PC-3 (cell line): ENCODE measurements at regions not wholly inside any gene's neighbourhood (a gene's known extent, or its start where the extent isn't known, plus 50 kb on each side); places are given as distances from the start of the nearest gene placed in this dataset.
"Not testable (repeated sequence)": the region's sequence is repeated elsewhere in the genome, so short reads cannot be mapped to it uniquely, and the experiment has no call there.

Experiments
- ATAC-seq: fragments of 200-7000 bp; cut with Tn5 transposase; 2 replicates; pipeline ENCODE4 v1.9.1; 2020; ENCODE audit warnings: mild to moderate bottlenecking, moderate library complexity
- BruUV-seq: library from RNA; stranded (reverse); fragments of 400-500 nt; replicated peaks from 2 replicates; lab custom pipeline; 2021; lab: Mats Ljungman, UMichigan
- CTCF ChIA-PET: fragments of 300-600 bp; sonication (Branson Sonifier 250); formaldehyde crosslinking; loops from one replicate; lab custom pipeline; 2022; ENCODE audit warnings: antibody characterized with exemption; lab: Charles Lee
- POLR2A ChIA-PET: fragments of 300-600 bp; sonication (Branson Sonifier 250); formaldehyde crosslinking; loops from one replicate; lab custom pipeline; 2022; ENCODE audit warnings: antibody characterized with exemption; ENCODE audit not compliant: unreplicated experiment; lab: Charles Lee
- DNase-seq: peaks from one replicate; pipeline ENCODE4 v3.0.0-alpha.2; 2015
- H2AFZ ChIP-seq: fragments of 300-600 bp; sonication (generic); 2 replicates; pipeline ENCODE4 v1.6.0; 2016; ENCODE audit warnings: antibody characterized with exemption, low read length
- H3F3A ChIP-seq: fragments of 300-600 bp; sonication (generic); one replicate; pipeline ENCODE4 v1.6.0; 2017; ENCODE audit warnings: antibody characterized with exemption, low read length, control low read depth, mild to moderate bottlenecking; ENCODE audit not compliant: unreplicated experiment
- H3K27ac ChIP-seq: fragments of 300-600 bp; sonication (generic); 2 replicates; pipeline ENCODE4 v1.5.1; 2016; ENCODE audit warnings: mild to moderate bottlenecking, low read length
- H3K27me3 ChIP-seq: fragments of 300-600 bp; sonication (generic); 2 replicates; pipeline ENCODE4 v1.6.1; 2016; ENCODE audit warnings: low read length, mixed read lengths
- H3K36me3 ChIP-seq: fragments of 300-600 bp; sonication (generic); 2 replicates; pipeline ENCODE4 v1.6.1; 2016; ENCODE audit warnings: low read depth, mixed run types, low read length, mixed read lengths
- H3K4me1 ChIP-seq: fragments of 300-600 bp; sonication (generic); 2 replicates; pipeline ENCODE4 v1.5.1; 2016; ENCODE audit warnings: low read length; ENCODE audit not compliant: insufficient read depth
- H3K4me2 ChIP-seq: fragments of 300-600 bp; sonication (generic); 2 replicates; pipeline ENCODE4 v1.6.0; 2016; ENCODE audit warnings: low read length
- H3K4me3 ChIP-seq: fragments of 300-600 bp; sonication (generic); 2 replicates; pipeline ENCODE4 v1.5.1; 2016; ENCODE audit warnings: mild to moderate bottlenecking, low read length, mixed read lengths
- H3K79me2 ChIP-seq: fragments of 300-600 bp; sonication (generic); 2 replicates; pipeline ENCODE4 v1.6.1; 2017; ENCODE audit warnings: low read length, mixed read lengths
- H3K9ac ChIP-seq: fragments of 300-600 bp; sonication (generic); 2 replicates; pipeline ENCODE4 v1.6.0; 2016; ENCODE audit warnings: mild to moderate bottlenecking, low read length
- H3K9me2 ChIP-seq: fragments of 300-600 bp; sonication (generic); replicated peaks from 2 replicates; pipeline ENCODE4 v1.6.1; 2016; ENCODE audit warnings: mixed run types, low read length, mixed read lengths
- H3K9me3 ChIP-seq: fragments of 300-600 bp; sonication (generic); 2 replicates; pipeline ENCODE4 v1.6.1; 2016; ENCODE audit warnings: low read length, mixed read lengths
- H4K20me1 ChIP-seq: fragments of 300-600 bp; sonication (generic); 2 replicates; pipeline ENCODE4 v1.6.1; 2016; ENCODE audit warnings: low read length, mixed read lengths
- CTCF ChIP-seq: fragments of 300-600 bp; sonication (generic); conservative IDR thresholded peaks from 2 replicates; pipeline ENCODE4 v1.5.1; 2017; ENCODE audit warnings: antibody characterized with exemption, low read depth, mild to moderate bottlenecking, low read length
- EZH2 ChIP-seq: fragments of 300-600 bp; sonication (generic); IDR thresholded peaks from one replicate; pipeline ENCODE4 v1.6.1; 2017; ENCODE audit warnings: antibody characterized with exemption, mild to moderate bottlenecking, low read length; ENCODE audit not compliant: unreplicated experiment
- EZH2phosphoT487 ChIP-seq: fragments of 300-600 bp; sonication (generic); IDR thresholded peaks from 2 replicates; pipeline ENCODE4 v1.6.1; 2018; ENCODE audit warnings: mild to moderate bottlenecking, antibody characterized with exemption, low read length, borderline replicate concordance
- intact Hi-C: fragments of 100-400 bp; cut with micrococcal nuclease; formaldehyde crosslinking; loops from 2 replicates; pipeline ENCODE4 v1.9.0; 2023

DNA sequence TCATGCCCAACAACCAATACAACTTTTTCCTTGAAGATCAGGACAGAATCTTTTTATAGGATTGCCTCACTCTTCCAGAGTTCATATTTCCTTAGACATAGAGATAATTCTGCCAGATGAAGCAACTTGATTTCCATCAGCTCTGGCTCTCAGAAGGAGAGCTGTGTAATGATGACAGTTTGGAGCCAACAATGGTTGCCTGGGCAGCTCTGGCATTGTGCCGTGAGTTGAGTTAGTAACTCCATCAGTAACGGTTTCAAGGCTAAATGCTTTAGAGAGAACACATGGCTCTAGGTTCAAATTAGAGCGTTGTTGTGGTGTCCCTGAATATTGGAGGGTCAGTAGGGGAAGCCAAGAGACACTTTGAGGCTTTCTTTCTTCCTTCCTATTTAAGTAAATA lies 501.7 kb upstream of the SEL1L start:
- intact Hi-C loops = no loop called here
- BruUV-seq = no TSS peak
- H3K27ac ChIP-seq = no peak overlapping the region
- H3K9ac ChIP-seq = no peak overlapping the region
- POLR2A ChIA-PET = no interaction called here
- H3K4me3 ChIP-seq = no peak overlapping the region
- H3K9me2 ChIP-seq = no peaks in the 10 kb centered on the region
- H3K36me3 ChIP-seq = no peaks in the 10 kb centered on the region
- DNase-seq (no peak), ATAC-seq (no peak)
- CTCF ChIA-PET = no interaction called here
- no peak overlapping the region for H2AFZ ChIP-seq
- H3F3A ChIP-seq = no peaks in the 10 kb centered on the region
- no peaks in the 10 kb centered on the region for H3K27me3 ChIP-seq
- H3K79me2 ChIP-seq = no peaks in the 10 kb centered on the region
- H3K4me1 ChIP-seq = no peaks in the 10 kb centered on the region
- H3K4me2 ChIP-seq = no peak overlapping the region
- no peak for TF ChIP-seq CTCF
- TF ChIP-seq EZH2 = no peak
- no peak for TF ChIP-seq EZH2phosphoT487
- peaks cover 6% of the 10 kb centered on the region; the same call in 1 of the 2 replicates for H3K9me3 ChIP-seq
- no peaks in the 10 kb centered on the region for H4K20me1 ChIP-seq

- H3K27ac ChIP-seq, ATAC-seq, intact Hi-C loops, H3K4me1 ChIP-seq, H3K79me2 ChIP-seq, H3K36me3 ChIP-seq, CTCF ChIA-PET, H4K20me1 ChIP-seq, BruUV-seq, POLR2A ChIA-PET, H3K9ac ChIP-seq, H3K4me3 ChIP-seq, H2AFZ ChIP-seq, DNase-seq, H3K27me3 ChIP-seq, H3K9me2 ChIP-seq, H3F3A ChIP-seq, H3K4me2 ChIP-seq: not testable (repeated sequence)
- peaks cover 11% of the 10 kb centered on the region; the same call in 1 of the 2 replicates for H3K9me3 ChIP-seq
Measured at GRCh38 chr14:82038066-82038465, 504.4 kb upstream of the SEL1L start.

DNA sequence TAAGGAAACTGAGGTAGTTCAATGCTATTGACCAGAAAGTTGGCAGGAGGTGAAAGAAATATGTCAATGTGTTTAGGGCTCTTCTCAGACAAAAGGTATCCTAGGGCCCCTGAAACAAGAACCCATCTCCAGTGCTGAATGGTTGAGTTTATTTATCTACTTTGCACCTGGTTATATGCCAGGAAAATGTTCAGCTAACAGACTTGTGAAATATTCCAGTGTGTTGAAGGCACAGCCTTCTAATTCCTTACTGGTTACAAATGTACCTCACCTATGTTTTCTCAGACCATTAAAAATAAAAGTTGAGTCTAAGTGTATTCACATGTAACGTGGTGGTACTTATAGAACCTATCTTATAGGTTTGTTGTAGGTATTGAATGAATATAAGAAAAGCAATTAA lies 511.7 kb upstream of the SEL1L start:
- Histone ChIP-seq H3F3A (no peaks in the 10 kb centered on the region), H3K4me2 (no peak overlapping the region), H3K9ac (no peak overlapping the region), H3K27ac (no peak overlapping the region), H3K4me1 (no peaks in the 10 kb centered on the region), H3K36me3 (no peaks in the 10 kb centered on the region), H3K9me3 (peaks cover 10% of the 10 kb centered on the region; the same call in 1 of the 2 replicates), H4K20me1 (no peaks in the 10 kb centered on the region), H3K9me2 (no peaks in the 10 kb centered on the region), H3K27me3 (no peaks in the 10 kb centered on the region), H3K79me2 (no peaks in the 10 kb centered on the region), H3K4me3 (no peak overlapping the region), H2AFZ (no peak overlapping the region)
- ChIA-PET CTCF (no interaction called here), POLR2A (no interaction called here)
- no peak for ATAC-seq
- TF ChIP-seq EZH2phosphoT487 (no peak), CTCF (no peak), EZH2 (no peak)
- intact Hi-C loops = no loop called here
- no TSS peak for BruUV-seq
- no peak for DNase-seq
